ENCODE measurements at regions not wholly inside any gene's neighbourhood (a gene's known extent, or its start where the extent isn't known, plus 50 kb on each side); places are given as distances from the start of the nearest gene placed in this dataset.

GRCh38 chr4:14264437-14264836 lies 636.9 kb upstream of the BOD1L1 start:
- no peak for DNase-seq

DNA sequence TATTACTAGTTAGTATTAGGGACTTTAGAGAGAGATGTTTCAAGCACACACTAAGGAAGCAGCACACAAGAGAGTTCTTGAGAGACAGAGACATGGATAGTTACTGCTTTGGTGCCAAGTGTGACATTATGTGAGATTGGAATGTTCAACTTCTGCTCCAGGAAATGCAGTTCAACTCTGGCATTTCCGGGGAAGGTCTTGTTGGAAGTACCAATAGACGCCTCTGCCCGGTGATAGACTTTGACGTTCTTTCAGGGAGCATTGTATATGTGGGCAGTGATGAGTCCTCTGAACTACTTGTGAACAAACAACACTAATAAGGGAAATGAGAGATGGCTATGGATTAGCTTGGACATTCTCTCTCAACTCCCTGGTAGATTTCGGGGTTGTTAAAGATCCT lies 638.1 kb upstream of the BOD1L1 start:
- no peak for DNase-seq

DNA sequence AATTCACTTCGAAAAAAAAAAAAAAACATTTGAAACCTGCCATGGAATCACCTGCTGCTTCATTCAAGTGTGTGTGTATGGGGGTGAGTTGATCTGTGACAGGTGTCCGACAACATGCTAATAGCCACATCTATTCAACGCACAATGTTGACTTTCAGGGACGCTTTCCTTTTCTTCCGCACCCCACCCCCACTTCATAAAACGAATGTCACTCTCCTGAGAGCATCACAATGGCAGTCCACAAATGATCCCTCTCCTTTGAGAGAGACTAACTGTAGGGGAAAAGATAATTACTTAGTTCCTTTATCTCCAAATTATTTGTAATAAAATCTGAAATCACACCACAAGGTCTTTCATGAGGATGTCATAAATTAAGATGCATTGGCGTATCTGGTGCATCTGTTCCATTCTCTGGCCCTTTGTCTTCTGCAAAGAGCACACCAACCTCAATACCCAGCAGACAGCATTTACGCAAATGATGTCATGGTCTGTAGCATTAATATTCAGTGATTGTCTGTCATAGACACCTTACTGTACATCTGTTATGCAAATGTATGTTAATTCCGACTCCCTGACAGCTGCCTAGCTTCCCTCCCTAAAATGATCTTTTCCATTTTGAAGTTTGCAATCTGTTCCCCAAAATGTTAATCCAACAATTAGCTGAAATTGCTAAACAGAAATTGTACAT lies 640.0 kb upstream of the BOD1L1 start:
- DNase-seq: no peak

GRCh38 chr4:14269824-14270223 lies 642.3 kb upstream of the BOD1L1 start:
- no peak for DNase-seq

DNA sequence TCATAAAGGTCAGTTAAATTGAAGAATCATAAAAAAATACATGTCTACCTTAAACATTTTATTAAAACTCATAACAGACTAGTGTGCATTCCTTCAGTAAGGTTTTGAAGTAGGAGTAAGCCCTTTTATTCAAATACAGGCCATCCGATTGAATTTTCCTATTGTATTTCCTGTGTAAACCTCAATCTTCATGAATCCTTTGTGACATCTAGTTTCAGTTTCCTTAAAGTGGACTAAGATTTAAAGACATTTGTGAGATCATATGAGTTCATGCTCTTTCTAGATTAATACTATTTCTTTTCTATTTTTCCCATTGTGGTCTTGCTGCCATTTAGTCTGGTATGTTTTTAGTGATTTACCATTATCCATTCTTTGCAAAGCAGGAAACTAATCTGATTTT lies 644.7 kb upstream of the BOD1L1 start:
- DNase-seq: no peak

DNA sequence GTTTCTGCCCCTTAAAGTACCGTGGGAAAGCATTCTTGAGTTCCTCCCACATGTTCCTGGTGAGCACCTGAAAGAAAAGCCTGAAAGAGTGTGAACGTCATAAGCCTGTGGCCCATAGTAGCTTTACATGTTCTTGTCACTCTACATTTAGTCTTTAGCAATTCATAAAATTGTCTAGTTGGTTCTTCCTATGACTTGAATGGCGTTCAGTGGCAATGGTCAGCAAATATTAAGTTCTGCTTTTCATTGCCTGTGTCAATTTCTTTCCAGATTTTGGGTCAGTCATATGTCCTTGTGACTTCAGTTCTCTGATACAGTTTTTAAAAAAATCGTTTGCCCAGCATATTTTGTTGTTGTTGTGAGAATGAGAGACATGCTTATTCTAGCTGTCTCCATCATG lies 650.0 kb upstream of the BOD1L1 start:
- DNase-seq: no peak

GRCh38 chr4:14280567-14280966 lies 653.0 kb upstream of the BOD1L1 start:
- no peak for DNase-seq

DNA sequence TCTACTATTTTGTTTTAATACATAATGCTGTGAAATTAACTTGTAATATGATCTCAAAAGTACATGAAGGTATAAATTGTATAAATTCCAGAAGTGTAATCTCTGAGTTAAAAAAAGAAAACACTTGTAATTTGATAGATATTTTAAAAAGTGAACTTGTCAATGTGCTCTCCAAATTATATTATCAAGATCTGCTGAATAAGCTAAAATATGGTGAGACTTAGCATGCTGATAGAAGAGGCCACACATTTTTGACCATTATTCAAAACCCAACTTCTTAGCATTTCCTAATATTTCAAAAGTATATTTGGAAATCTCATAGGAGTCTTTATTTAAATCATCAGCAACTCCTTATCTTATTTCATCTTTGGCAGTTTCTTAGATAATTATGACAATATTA lies 657.1 kb upstream of the BOD1L1 start:
- DNase-seq: no peak

DNA sequence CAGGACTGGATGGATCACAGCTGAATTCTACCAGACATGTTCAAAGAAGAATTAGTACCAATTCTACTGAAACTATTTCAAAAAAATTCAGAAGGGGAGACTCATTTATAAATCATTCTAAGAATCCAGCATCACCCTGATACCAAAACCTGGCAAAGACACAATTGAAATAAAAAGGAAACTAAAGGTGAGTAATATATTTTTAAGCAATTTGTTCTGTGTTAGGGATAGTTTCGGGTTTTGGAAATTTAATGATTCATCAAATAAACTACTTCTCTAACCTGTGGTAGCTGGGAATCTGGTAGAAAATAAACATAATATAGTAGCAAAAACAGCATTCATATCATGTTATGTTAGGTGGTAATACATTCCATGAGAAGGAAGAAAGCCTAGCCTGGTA lies 662.2 kb upstream of the BOD1L1 start:
- DNase-seq: no peak

DNA sequence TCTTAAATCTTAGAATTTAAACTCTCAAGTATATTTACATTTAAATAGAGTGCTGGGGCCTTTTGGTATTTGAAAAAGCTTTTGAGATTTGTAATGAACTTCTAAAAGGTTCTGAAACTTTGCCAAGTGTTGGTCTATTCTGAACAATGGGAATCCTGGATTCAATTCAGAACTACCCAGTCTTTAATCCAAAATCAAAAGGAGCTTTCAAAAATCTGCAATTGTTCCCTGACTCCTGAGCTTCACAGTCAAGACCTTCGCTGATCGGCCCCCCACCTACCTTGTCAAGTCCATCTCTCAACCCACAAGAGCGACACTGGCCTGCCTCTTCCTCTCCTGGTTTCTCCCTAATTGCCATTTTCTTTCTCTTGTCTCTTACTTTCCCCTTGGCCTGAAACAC lies 666.1 kb upstream of the BOD1L1 start:
- DNase-seq: no peak

DNA sequence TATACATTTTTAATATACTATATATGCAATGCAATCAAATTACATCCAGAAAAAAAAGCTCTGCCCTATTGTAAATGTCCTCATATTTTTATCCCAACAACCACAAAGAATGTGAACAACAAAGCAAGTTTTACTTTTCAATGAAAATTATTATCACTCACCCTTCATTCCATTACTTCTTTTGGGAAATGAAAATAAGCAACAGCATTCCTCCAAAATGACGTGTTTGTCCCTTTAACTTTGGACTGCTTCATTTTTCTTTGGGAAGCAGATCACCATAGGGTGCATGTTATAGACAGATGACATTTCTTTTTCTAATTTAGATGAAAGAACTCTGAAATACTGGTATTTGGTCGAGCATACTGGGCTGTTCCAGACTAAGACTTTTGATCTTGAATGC lies 667.1 kb upstream of the BOD1L1 start:
- no peak for DNase-seq

GRCh38 chr4:14299166-14299565 lies 671.6 kb upstream of the BOD1L1 start:
- DNase-seq: no peak

GRCh38 chr4:14302021-14302420 lies 674.5 kb upstream of the BOD1L1 start:
- no peak for DNase-seq

- no peak for DNase-seq
Observed at GRCh38 chr4:14303856-14304255, 676.3 kb upstream of the BOD1L1 start.

- DNase-seq: peak; percentile 6
Observed at GRCh38 chr4:14308229-14308651, 680.7 kb upstream of the BOD1L1 start.

- DNase-seq: peak; percentile 60
Observed at GRCh38 chr4:14309431-14309830, 681.9 kb upstream of the BOD1L1 start.

DNA sequence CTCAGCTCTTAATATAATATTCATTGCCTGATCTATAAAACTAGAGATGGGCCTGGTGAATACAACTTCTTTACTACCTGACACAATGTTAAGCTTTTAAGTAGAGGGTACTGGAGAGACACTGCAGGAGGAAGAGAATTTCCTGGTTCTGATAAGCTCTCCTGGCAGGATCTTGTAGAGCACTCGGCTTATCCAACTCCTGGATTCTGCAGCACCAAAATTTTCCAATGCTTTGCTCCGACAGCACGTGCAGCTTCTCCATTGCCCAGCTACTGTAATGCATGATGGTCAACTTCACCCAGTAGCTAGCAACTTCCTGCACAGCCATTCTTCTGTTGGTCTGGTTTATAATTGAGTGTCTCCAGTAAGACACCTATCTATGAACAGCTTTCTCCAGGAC lies 686.2 kb upstream of the BOD1L1 start:
- DNase-seq: no peak

- no peak for DNase-seq
Observed at GRCh38 chr4:14315129-14315528, 687.2 kb upstream of the CPEB2 start.

DNA sequence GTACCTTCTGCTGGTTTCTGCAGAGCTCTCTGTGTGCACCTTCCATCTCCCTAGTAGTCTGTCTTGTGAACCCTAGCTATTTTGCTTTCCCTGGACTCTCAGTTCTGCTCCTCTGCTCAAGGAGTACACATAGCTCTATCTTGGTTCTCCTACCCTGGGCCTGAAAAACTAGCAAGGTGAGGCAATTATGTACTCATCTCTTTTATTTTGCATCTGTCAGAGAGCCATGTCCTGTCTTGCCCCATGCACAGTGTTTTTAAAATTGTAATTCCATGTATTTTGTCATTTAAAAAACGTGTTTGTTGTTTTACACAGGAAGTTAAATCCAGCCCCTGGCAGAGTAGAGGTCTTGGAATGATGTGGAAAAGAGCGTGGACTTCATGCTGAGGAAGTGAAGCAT lies 684.9 kb upstream of the CPEB2 start:
- no peak for DNase-seq

DNA sequence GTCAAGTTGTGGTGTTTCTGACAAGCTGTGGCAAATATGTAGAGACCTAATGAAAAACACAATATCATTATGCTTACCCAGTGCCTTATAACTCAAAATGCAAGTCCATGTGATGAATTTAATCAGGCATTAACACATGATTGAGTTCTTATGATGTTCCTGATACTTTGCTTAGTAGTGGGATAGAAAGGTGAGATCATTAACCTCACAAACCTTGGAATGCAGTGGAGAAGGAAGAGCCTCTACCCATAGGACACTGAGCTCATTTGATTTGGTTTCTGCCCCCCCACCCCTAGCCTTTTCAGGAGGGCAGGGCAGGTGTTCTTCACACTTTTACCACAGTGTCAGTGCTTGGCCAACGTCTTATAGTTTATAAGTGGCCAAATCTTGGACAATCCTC lies 683.6 kb upstream of the CPEB2 start:
- DNase-seq: no peak

DNA sequence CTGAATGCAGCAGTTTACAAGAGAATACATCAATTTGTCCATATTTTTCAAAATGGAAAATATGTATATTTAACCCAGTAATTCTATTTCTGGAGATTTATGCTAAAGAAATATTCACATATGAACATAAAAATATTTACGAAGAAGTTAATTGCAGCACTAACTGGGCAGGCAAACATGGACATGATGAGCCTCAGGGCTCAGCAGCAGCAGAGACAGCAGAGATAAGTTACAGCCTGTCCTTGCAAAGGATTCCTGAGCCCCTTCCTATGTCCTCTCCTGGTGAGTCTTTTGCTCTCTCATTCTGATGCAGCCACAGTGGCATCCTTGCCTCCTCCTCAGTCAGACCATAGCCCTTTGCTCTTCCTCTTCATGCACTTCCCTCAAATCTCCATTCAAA lies 680.6 kb upstream of the CPEB2 start:
- peak; percentile 10 for DNase-seq

GRCh38 chr4:14323191-14323590 lies 679.1 kb upstream of the CPEB2 start:
- DNase-seq: no peak

GRCh38 chr4:14329228-14329627 lies 673.1 kb upstream of the CPEB2 start:
- no peak for DNase-seq

- DNase-seq: no peak
Observed at GRCh38 chr4:14333616-14334015, 668.7 kb upstream of the CPEB2 start.

DNA sequence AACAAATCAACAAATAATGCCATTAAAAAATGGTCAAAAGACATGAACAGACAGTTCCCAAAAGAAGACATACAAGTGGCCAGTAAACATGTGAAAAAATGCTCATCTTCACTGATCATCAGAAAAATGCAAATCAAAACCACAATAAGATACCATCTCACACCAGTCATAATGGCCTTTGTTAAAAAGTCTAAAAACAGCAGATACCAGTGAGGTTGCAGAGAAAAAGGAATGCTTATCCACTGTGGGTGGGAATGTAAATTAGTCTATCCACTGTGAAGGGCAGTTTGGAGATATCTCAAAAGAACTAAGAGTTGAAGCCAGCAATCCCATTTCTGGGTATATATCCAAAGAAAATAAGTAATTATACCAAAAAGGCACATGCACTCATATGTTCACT lies 668.1 kb upstream of the CPEB2 start:
- DNase-seq: no peak

GRCh38 chr4:14335872-14336271 lies 666.4 kb upstream of the CPEB2 start:
- DNase-seq: no peak

All from OCI-M1 (cell line).